ENCODE measurements at regions not wholly inside any gene's neighbourhood (a gene's known extent, or its start where the extent isn't known, plus 50 kb on each side); places are given as distances from the start of the nearest gene placed in this dataset.

- TF ChIP-seq EZH2 (IDR thresholded peaks at IDR 0.05; ENCODE audit: low read length, unreplicated experiment) (no peak), CTCF (conservative IDR thresholded peaks at IDR 0.05; ENCODE audit: low read depth, low read length) (no peak), EZH2phosphoT487 (IDR thresholded peaks at IDR 0.05; ENCODE audit: borderline replicate concordance, low read length) (no peak)
Observed at GRCh38 chr6:104240865-104241264, 618.9 kb downstream of the HACE1 start.

All from PC-3 (cell line).